Adrenal gland (tissue), 9 donors: ENCODE measurements at regions not wholly inside any gene's neighbourhood (a gene's known extent, or its start where the extent isn't known, plus 50 kb on each side); places are given as distances from the start of the nearest gene placed in this dataset.

Experiments
- DNase-seq, 7 donors: peaks; one replicate each; pipeline ENCODE4 v3.0.0-alpha.2; 2019 to 2020
- H3K27ac ChIP-seq, 5 donors: fragments of 200-600 bp; sonication (generic) in 4 of 5; 1 replicate in 3 of 5; 2 replicates in 2 of 5; pipeline versions ENCODE4 v1.5.1 to v1.8.0; 2016 to 2020; ENCODE audit warnings: mild to moderate bottlenecking in 1 of 5
- H3K27me3 ChIP-seq: fragments of 200-600 bp; 2 replicates; pipeline ENCODE4 v1.8.0; 2021
- H3K36me3 ChIP-seq, 2 donors: fragments of 200-600 bp; replicated peaks in 1 of 2; 1 replicate in 1 of 2; 2 replicates in 1 of 2; pipeline versions ENCODE4 v1.5.1 to v1.8.0; 2018 to 2022
- H3K4me1 ChIP-seq, 2 donors: fragments of 200-600 bp; replicated peaks in 1 of 2; 1 replicate in 1 of 2; 2 replicates in 1 of 2; pipeline versions ENCODE4 v1.5.1 to v1.8.0; 2018 to 2021
- H3K4me3 ChIP-seq, 4 donors: fragments of 200-600 bp; sonication (generic) in 3 of 4; one replicate each; pipeline ENCODE4 v1.5.1; 2016 to 2018
- H3K9me3 ChIP-seq, 3 donors: fragments of 200-600 bp; sonication (generic) in 1 of 3; replicated peaks in 1 of 3; 1 replicate in 2 of 3; 2 replicates in 1 of 3; pipeline versions ENCODE4 v1.5.1 to v1.8.0; 2016 to 2021
- POLR2A ChIP-seq, 2 donors: fragments of 450-650 bp; IDR thresholded peaks; one replicate each; pipeline ENCODE4 v1.6.1; 2017; ENCODE audit warnings: antibody characterized with exemption in 2 of 2, mild to moderate bottlenecking in 2 of 2, moderate library complexity in 1 of 2
- WGBS, 4 donors: extraction: QIAGEN DNeasy Blood & Tissue Kit in 2 of 4; methylation state at CpG; one replicate each; pipeline versions ENCODE4 v1.1.5 to v1.1.7; 2013 to 2017; 5-methylcytosine and 5-hydroxymethylcytosine counted together
- intact Hi-C, 2 donors: fragments of 100-400 bp; cut with DNase I; formaldehyde crosslinking; loops; one replicate each; pipeline versions ENCODE4 v1.14.1 to v1.15.0; 2022 to 2023
- TF ChIP-seq, protein P1 (sequence below), 6 experiments: fragments of 450-650 bp in 4 of 6; fragments of 200-600 bp in 2 of 6; sonication (generic) in 1 of 6; IDR thresholded peaks; 1 replicate in 5 of 6; 2 replicates in 1 of 6; pipeline versions ENCODE4 v1.5.1 to v1.8.0; 2016 to 2021; ENCODE audit warnings: antibody characterized with exemption in 6 of 6, mild to moderate bottlenecking in 2 of 6, moderate library complexity in 1 of 6
- donor health status: healthy with polysubstance abuse.
- donor health status: Bipolar disorder and iron deficiency.
- donor health status: DM: yes; HTN: yes; CAD: no.
- donor health status: DM: no; HTN: no; CAD: no.
- donor health status: DM: no; HTN: no; CAD: no.

- 77 to 87% (median 83%) methylated on average over 2 of the region's 2 CpGs for WGBS, 4 donors
- H3K27ac ChIP-seq: no peak overlapping the region
- H3K9me3 ChIP-seq: no peaks in the 10 kb centered on the region
- no peak overlapping the region for H3K4me3 ChIP-seq
- intact Hi-C loops: no loop called here
- TF ChIP-seq, protein P1, sequence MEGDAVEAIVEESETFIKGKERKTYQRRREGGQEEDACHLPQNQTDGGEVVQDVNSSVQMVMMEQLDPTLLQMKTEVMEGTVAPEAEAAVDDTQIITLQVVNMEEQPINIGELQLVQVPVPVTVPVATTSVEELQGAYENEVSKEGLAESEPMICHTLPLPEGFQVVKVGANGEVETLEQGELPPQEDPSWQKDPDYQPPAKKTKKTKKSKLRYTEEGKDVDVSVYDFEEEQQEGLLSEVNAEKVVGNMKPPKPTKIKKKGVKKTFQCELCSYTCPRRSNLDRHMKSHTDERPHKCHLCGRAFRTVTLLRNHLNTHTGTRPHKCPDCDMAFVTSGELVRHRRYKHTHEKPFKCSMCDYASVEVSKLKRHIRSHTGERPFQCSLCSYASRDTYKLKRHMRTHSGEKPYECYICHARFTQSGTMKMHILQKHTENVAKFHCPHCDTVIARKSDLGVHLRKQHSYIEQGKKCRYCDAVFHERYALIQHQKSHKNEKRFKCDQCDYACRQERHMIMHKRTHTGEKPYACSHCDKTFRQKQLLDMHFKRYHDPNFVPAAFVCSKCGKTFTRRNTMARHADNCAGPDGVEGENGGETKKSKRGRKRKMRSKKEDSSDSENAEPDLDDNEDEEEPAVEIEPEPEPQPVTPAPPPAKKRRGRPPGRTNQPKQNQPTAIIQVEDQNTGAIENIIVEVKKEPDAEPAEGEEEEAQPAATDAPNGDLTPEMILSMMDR (IDR thresholded peaks at IDR 0.05): no peak
- TF ChIP-seq POLR2A (IDR thresholded peaks at IDR 0.05): no peak
- DNase-seq: no peak
- no peaks in the 10 kb centered on the region for H3K36me3 ChIP-seq
- H3K27me3 ChIP-seq: no peaks in the 10 kb centered on the region
- no peaks in the 10 kb centered on the region for H3K4me1 ChIP-seq
Measured at GRCh38 chr3:6182909-6183308, 678.0 kb upstream of the GRM7 start.

- Histone ChIP-seq H3K36me3 (no peaks in the 10 kb centered on the region), H3K4me1 (no peaks in the 10 kb centered on the region), H3K27me3 (no peaks in the 10 kb centered on the region), H3K4me3 (no peak overlapping the region), H3K27ac (no peak overlapping the region), H3K9me3 (no peaks in the 10 kb centered on the region)
- intact Hi-C loops: no loop called here
- DNase-seq: no peak
- TF ChIP-seq, protein P1 (IDR thresholded peaks at IDR 0.05): no peak
- TF ChIP-seq POLR2A (IDR thresholded peaks at IDR 0.05): no peak
- 91 to 98% (median 95%) methylated on average over 1 of the region's 1 CpG for WGBS, 4 donors
Measured at GRCh38 chr3:6189384-6189783, 671.5 kb upstream of the GRM7 start.

GRCh38 chr3:6204891-6205290 is 656.0 kb upstream of the GRM7 start:
- H3K36me3 ChIP-seq: no peaks in the 10 kb centered on the region
- H3K4me1 ChIP-seq: no peaks in the 10 kb centered on the region
- H3K4me3 ChIP-seq: no peak overlapping the region
- intact Hi-C loops: no loop called here
- DNase-seq: no peak
- no peaks in the 10 kb centered on the region for H3K27me3 ChIP-seq
- WGBS, 4 donors: 53 to 64% (median 56%) methylated on average over 1 of the region's 1 CpG
- no peaks in the 10 kb centered on the region for H3K9me3 ChIP-seq
- TF ChIP-seq POLR2A (IDR thresholded peaks at IDR 0.05): no peak
- TF ChIP-seq, protein P1 (IDR thresholded peaks at IDR 0.05): no peak
- H3K27ac ChIP-seq: no peak overlapping the region

DNA sequence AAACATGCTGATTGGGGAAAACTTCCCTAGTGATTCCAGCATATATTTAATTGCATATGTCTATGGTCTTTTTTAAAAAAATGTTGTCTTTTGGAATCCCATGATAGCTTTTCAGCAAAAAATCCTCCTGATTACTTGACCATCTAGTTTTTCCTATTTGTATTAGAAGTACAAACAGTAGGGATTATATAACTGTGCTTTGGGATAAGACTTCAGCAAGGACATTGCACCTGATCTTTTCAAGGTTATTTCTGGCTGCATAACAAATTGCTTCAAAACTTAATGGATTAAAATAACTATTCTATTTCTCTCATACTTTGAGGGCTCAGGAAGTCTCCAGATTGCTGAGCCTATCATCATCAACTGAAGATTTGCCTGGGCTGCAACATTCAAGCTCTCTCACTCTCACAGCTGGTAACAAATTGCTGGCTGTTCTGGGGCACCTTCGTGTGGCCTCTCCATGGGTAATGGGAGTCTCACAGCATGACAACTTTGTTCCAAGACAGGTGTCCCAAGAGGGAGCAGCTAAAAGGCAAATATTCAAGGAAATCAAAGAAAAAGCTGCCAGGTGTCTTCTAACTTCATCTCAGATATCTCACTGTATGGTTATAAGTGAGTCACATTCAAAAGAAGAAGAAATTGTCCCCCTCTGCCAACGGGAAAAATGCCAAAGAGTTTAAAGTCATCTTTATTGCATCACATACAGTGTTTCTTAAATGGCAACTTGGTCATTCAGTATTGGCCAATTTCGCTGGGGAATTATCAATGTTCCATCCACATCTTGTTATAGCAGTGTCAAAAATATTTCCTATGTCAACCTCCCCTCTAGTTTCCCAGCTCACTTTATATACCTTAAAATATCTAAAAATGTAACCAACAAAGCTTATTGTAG is 644.5 kb upstream of the GRM7 start:
- intact Hi-C loops: no loop called here
- Histone ChIP-seq H3K9me3 (no peaks in the 10 kb centered on the region), H3K27ac (no peak overlapping the region), H3K36me3 (no peaks in the 10 kb centered on the region), H3K27me3 (no peaks in the 10 kb centered on the region), H3K4me3 (no peak overlapping the region), H3K4me1 (no peaks in the 10 kb centered on the region)
- TF ChIP-seq, protein P1 (IDR thresholded peaks at IDR 0.05): no peak
- no peak for TF ChIP-seq POLR2A (IDR thresholded peaks at IDR 0.05)
- no peak for DNase-seq
- 33 to 52% (median 44%) methylated on average over 3 of the region's 3 CpGs for WGBS, 4 donors
